Adrenal gland (tissue), 9 donors: ENCODE measurements at regions not wholly inside any gene's neighbourhood (a gene's known extent, or its start where the extent isn't known, plus 50 kb on each side); places are given as distances from the start of the nearest gene placed in this dataset.
A peak's percentile ranks its signal among the peaks of the same experiment; 100 is the strongest.

Experiments
- DNase-seq, 7 donors: peaks; one replicate each; pipeline ENCODE4 v3.0.0-alpha.2; 2019 to 2020
- H3K27ac ChIP-seq, 5 donors: fragments of 200-600 bp; sonication (generic) in 4 of 5; 1 replicate in 3 of 5; 2 replicates in 2 of 5; pipeline versions ENCODE4 v1.5.1 to v1.8.0; 2016 to 2020; ENCODE audit warnings: mild to moderate bottlenecking in 1 of 5
- H3K27me3 ChIP-seq: fragments of 200-600 bp; 2 replicates; pipeline ENCODE4 v1.8.0; 2021
- H3K36me3 ChIP-seq, 2 donors: fragments of 200-600 bp; replicated peaks in 1 of 2; 1 replicate in 1 of 2; 2 replicates in 1 of 2; pipeline versions ENCODE4 v1.5.1 to v1.8.0; 2018 to 2022
- H3K4me1 ChIP-seq, 2 donors: fragments of 200-600 bp; replicated peaks in 1 of 2; 1 replicate in 1 of 2; 2 replicates in 1 of 2; pipeline versions ENCODE4 v1.5.1 to v1.8.0; 2018 to 2021
- H3K4me3 ChIP-seq, 4 donors: fragments of 200-600 bp; sonication (generic) in 3 of 4; one replicate each; pipeline ENCODE4 v1.5.1; 2016 to 2018
- H3K9me3 ChIP-seq, 3 donors: fragments of 200-600 bp; sonication (generic) in 1 of 3; replicated peaks in 1 of 3; 1 replicate in 2 of 3; 2 replicates in 1 of 3; pipeline versions ENCODE4 v1.5.1 to v1.8.0; 2016 to 2021
- CTCF ChIP-seq, 6 experiments: fragments of 450-650 bp in 4 of 6; fragments of 200-600 bp in 2 of 6; sonication (generic) in 1 of 6; IDR thresholded peaks; 1 replicate in 5 of 6; 2 replicates in 1 of 6; pipeline versions ENCODE4 v1.5.1 to v1.8.0; 2016 to 2021; ENCODE audit warnings: antibody characterized with exemption in 6 of 6, mild to moderate bottlenecking in 2 of 6, moderate library complexity in 1 of 6
- POLR2A ChIP-seq, 2 donors: fragments of 450-650 bp; IDR thresholded peaks; one replicate each; pipeline ENCODE4 v1.6.1; 2017; ENCODE audit warnings: antibody characterized with exemption in 2 of 2, mild to moderate bottlenecking in 2 of 2, moderate library complexity in 1 of 2
- WGBS, 4 donors: extraction: QIAGEN DNeasy Blood & Tissue Kit in 2 of 4; methylation state at CpG; one replicate each; pipeline versions ENCODE4 v1.1.5 to v1.1.7; 2013 to 2017; 5-methylcytosine and 5-hydroxymethylcytosine counted together
- intact Hi-C, 2 donors: fragments of 100-400 bp; cut with DNase I; formaldehyde crosslinking; loops; one replicate each; pipeline versions ENCODE4 v1.14.1 to v1.15.0; 2022 to 2023
- donor health status: healthy with polysubstance abuse.
- donor health status: Bipolar disorder and iron deficiency.
- donor health status: DM: yes; HTN: yes; CAD: no.
- donor health status: DM: no; HTN: no; CAD: no.
- donor health status: DM: no; HTN: no; CAD: no.

GRCh38 chr1:54464477-54465146 is 58.4 kb upstream of the SSBP3 start:
- WGBS, 4 donors = 24 to 58% (median 45%) methylated on average over 4 to 9 of the region's 9 CpGs
- intact Hi-C loops = no loop called here
- Histone ChIP-seq H3K4me1 (peaks cover 9 to 21% of the 10 kb centered on the region in 2 donors), H3K27ac (peak overlapping the region in 3 of 5 donors; percentile 27 to 49 (median 35)), H3K4me3 (no peak overlapping the region), H3K9me3 (no peaks in the 10 kb centered on the region), H3K27me3 (no peaks in the 10 kb centered on the region), H3K36me3 (no peaks in the 10 kb centered on the region)
- TF ChIP-seq CTCF (IDR thresholded peaks at IDR 0.05) = no peak
- TF ChIP-seq POLR2A (IDR thresholded peaks at IDR 0.05) = no peak
- DNase-seq = peak in 4 of 7 donors; percentile 46 to 64 (median 50)

DNA sequence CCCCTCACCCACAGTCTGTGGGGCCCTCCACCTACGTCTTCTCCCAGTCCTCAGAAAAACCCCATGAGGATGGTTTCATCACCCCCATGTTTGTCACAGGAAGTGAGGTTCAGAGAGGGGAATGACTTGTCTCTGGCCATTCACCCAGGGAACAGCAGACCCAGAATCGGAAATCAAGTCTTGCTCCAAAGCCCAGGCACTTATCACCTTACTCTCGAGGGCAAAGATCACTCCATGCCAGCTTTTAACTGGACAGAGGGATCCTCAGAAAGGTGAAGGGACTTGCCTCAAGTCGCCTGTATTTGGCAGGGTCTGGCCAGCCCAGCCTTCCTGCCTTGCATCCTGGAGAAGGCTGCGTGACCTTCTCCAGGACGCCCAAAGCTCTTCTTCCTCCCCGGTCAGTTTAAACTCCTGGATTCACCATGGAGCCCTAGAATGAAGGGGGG is 57.9 kb upstream of the SSBP3 start:
- Histone ChIP-seq H3K4me1 (peaks cover 9 to 21% of the 10 kb centered on the region in 2 donors), H3K36me3 (no peaks in the 10 kb centered on the region), H3K9me3 (no peaks in the 10 kb centered on the region), H3K27ac (peak overlapping the region in 2 of 5 donors; percentile 35 to 49), H3K4me3 (no peak overlapping the region), H3K27me3 (no peaks in the 10 kb centered on the region)
- intact Hi-C loops = no loop called here
- TF ChIP-seq CTCF (IDR thresholded peaks at IDR 0.05) = no peak
- TF ChIP-seq POLR2A (IDR thresholded peaks at IDR 0.05) = no peak
- 56 to 80% (median 73%) methylated on average over 5 to 7 of the region's 7 CpGs for WGBS, 4 donors
- no peak for DNase-seq

GRCh38 chr1:54463259-54464030 is 57.3 kb upstream of the SSBP3 start:
- Histone ChIP-seq H3K9me3 (no peaks in the 10 kb centered on the region), H3K4me1 (peaks cover 9 to 21% of the 10 kb centered on the region in 2 donors), H3K4me3 (no peak overlapping the region), H3K27me3 (no peaks in the 10 kb centered on the region), H3K27ac (peak overlapping the region in 1 of 5 donors; percentile 49), H3K36me3 (no peaks in the 10 kb centered on the region)
- WGBS, 4 donors = 66 to 76% (median 71%) methylated on average over 10 of the region's 10 CpGs
- no peak for DNase-seq
- intact Hi-C loops = no loop called here
- TF ChIP-seq POLR2A (IDR thresholded peaks at IDR 0.05) (no peak), CTCF (IDR thresholded peaks at IDR 0.05) (no peak)

DNA sequence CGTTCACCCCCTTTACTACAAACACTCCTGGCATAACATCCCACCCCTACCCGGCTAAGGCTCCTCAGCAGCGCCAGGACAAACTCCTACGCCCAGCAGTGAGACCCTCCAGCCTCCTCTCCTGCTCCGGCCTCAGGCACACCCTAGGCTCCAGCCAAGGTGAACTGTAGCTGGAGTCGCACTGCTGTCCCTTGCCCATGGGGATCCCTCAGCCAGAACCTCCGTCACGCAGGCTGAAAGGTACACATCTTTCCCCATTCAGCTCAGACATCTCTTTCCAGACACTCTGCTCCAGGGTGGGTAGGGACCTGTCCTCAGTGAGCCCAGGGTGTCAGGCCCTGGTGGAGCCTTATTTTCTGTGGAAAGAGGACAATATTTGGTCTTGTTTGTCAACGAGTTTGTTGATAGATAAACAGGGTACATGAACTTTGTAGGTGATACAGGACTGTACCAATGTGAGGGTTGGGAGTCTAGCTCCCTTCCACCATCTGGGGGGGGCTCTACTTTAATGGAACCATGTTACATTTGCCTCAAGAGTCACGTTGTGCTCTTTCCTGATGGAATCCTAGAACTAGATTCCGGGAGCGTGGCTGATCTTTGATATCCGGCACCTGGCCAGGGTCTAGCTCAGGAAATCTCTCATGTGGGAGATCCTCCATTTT is 56.5 kb upstream of the SSBP3 start:
- no peak for TF ChIP-seq CTCF (IDR thresholded peaks at IDR 0.05)
- TF ChIP-seq POLR2A (IDR thresholded peaks at IDR 0.05) = no peak
- H3K27me3 ChIP-seq = no peaks in the 10 kb centered on the region
- no peaks in the 10 kb centered on the region for H3K36me3 ChIP-seq
- H3K4me1 ChIP-seq = peaks cover 9 to 21% of the 10 kb centered on the region in 2 donors
- intact Hi-C loops = no loop called here
- no peak for DNase-seq
- WGBS, 4 donors = 84 to 87% (median 86%) methylated on average over 13 of the region's 13 CpGs
- no peaks in the 10 kb centered on the region for H3K9me3 ChIP-seq
- no peak overlapping the region for H3K27ac ChIP-seq
- no peak overlapping the region for H3K4me3 ChIP-seq
